Dedifferentiated amniotic fluid mesenchymal stem cell (primary cell): ENCODE measurements at regions not wholly inside any gene's neighbourhood (a gene's known extent, or its start where the extent isn't known, plus 50 kb on each side); places are given as distances from the start of the nearest gene placed in this dataset.

Source experiments
- DNase-seq: peaks from one replicate; pipeline ENCODE4 v3.0.0-alpha.2; 2016; ENCODE audit errors: extremely low spot score

GRCh38 chr9:115254287-115255180 lies 136.6 kb upstream of the TNC start:
- DNase-seq, result no peak

- DNase-seq, result no peak
Observed at GRCh38 chr9:115261656-115262081, 143.7 kb upstream of the TNC start.

GRCh38 chr9:115262477-115262876 lies 144.5 kb upstream of the TNC start:
- DNase-seq, result peak; percentile 36

GRCh38 chr9:115262952-115263351 lies 145.0 kb upstream of the TNC start:
- DNase-seq, result no peak

GRCh38 chr9:115263371-115264075 lies 145.6 kb upstream of the TNC start:
- DNase-seq, result peak; percentile 43

GRCh38 chr9:115264313-115264712 lies 146.4 kb upstream of the TNC start:
- no peak for DNase-seq

GRCh38 chr9:115267790-115268189 lies 149.8 kb upstream of the TNC start:
- DNase-seq, result no peak

GRCh38 chr9:115275753-115276152 lies 157.8 kb upstream of the TNC start:
- no peak for DNase-seq

- no peak for DNase-seq
Observed at GRCh38 chr9:115276621-115277020, 158.7 kb upstream of the TNC start.

GRCh38 chr9:115277301-115277700 lies 159.3 kb upstream of the TNC start:
- DNase-seq, result no peak

- no peak for DNase-seq
Observed at GRCh38 chr9:115278326-115279035, 160.5 kb upstream of the TNC start.

GRCh38 chr9:115283395-115283794 lies 165.4 kb upstream of the TNC start:
- DNase-seq, result no peak

GRCh38 chr9:115285836-115286235 lies 167.9 kb upstream of the TNC start:
- no peak for DNase-seq

- no peak for DNase-seq
Observed at GRCh38 chr9:115286411-115286810, 168.5 kb upstream of the TNC start.

GRCh38 chr9:115289757-115290208 lies 171.8 kb upstream of the TNC start:
- no peak for DNase-seq

- DNase-seq, result no peak
Observed at GRCh38 chr9:115291841-115292240, 173.9 kb upstream of the TNC start.

GRCh38 chr9:115292584-115293279 lies 174.8 kb upstream of the TNC start:
- no peak for DNase-seq

GRCh38 chr9:115295734-115296133 lies 177.8 kb upstream of the TNC start:
- no peak for DNase-seq

- DNase-seq, result no peak
Observed at GRCh38 chr9:115296831-115297565, 179.0 kb upstream of the TNC start.

GRCh38 chr9:115300116-115300515 lies 182.2 kb upstream of the TNC start:
- DNase-seq, result no peak

- no peak for DNase-seq
Observed at GRCh38 chr9:115300874-115301273, 182.9 kb upstream of the TNC start.
